IMR-90 (cell line): ENCODE measurements at regions not wholly inside any gene's neighbourhood (a gene's known extent, or its start where the extent isn't known, plus 50 kb on each side); places are given as distances from the start of the nearest gene placed in this dataset.
"Not testable (repeated sequence)": the region's sequence is repeated elsewhere in the genome, so short reads cannot be mapped to it uniquely, and the experiment has no call there.

ENCODE experiments used
- ATAC-seq: fragments of 200-7000 bp; cut with Tn5 transposase; 2 replicates; pipeline ENCODE4 v1.9.1; 2020; ENCODE audit warnings: low read depth, mild to moderate bottlenecking, moderate library complexity
- BruUV-seq: library from RNA; stranded (reverse); fragments of 400-500 nt; replicated peaks from 2 replicates; lab custom pipeline; 2021; lab: Mats Ljungman, UMichigan
- CTCF ChIA-PET: fragments of 300-600 bp; formaldehyde crosslinking; extraction: SDS; loops from one replicate; lab custom pipeline; 2021; ENCODE audit warnings: antibody characterized with exemption; lab: Yijun Ruan, JAX
- POLR2A ChIA-PET: fragments of 300-600 bp; sonication (Branson Sonifier 250); formaldehyde crosslinking; loops from one replicate; lab custom pipeline; 2022; ENCODE audit warnings: antibody characterized with exemption; ENCODE audit not compliant: unreplicated experiment; lab: Charles Lee
- DNase-seq: peaks from one replicate; pipeline ENCODE4 v3.0.0; 2013
- H2AFZ ChIP-seq: replicated peaks from 2 replicates; pipeline ENCODE3; 2013; ENCODE audit warnings: low read length, mild to moderate bottlenecking; ENCODE audit not compliant: poor library complexity
- H2AK5ac ChIP-seq: 2 replicates; pipeline ENCODE4 v1.6.1; 2013; ENCODE audit warnings: low read depth, low read length, inconsistent platforms
- H2AK9ac ChIP-seq: replicated peaks from 2 replicates; pipeline ENCODE3; 2013; ENCODE audit warnings: mild to moderate bottlenecking, low read depth, low read length, moderate library complexity; ENCODE audit not compliant: poor library complexity
- H2BK120ac ChIP-seq: 2 replicates; pipeline ENCODE4 v1.6.1; 2013; ENCODE audit warnings: low read depth, low read length, inconsistent platforms
- H2BK15ac ChIP-seq: 3 replicates; pipeline ENCODE4 v1.6.1; 2013; ENCODE audit warnings: low read depth, low read length, inconsistent platforms
- H2BK20ac ChIP-seq: 2 replicates; pipeline ENCODE4 v1.6.1; 2013; ENCODE audit warnings: low read depth, mild to moderate bottlenecking, inconsistent platforms, low read length, moderate library complexity
- H2BK5ac ChIP-seq: 2 replicates; pipeline ENCODE4 v1.6.1; 2013; ENCODE audit warnings: mild to moderate bottlenecking, low read depth, low read length, inconsistent platforms; ENCODE audit not compliant: poor library complexity, severe bottlenecking
- H3K14ac ChIP-seq: replicated peaks from 2 replicates; pipeline ENCODE4 v1.6.1; 2013; ENCODE audit warnings: low read depth, low read length, inconsistent platforms
- H3K18ac ChIP-seq: 2 replicates; pipeline ENCODE4 v1.6.1; 2013; ENCODE audit warnings: low read depth, low read length, control low read depth
- H3K23ac ChIP-seq: 2 replicates; pipeline ENCODE4 v1.6.1; 2013; ENCODE audit warnings: low read depth, low read length, inconsistent platforms
- H3K27ac ChIP-seq: 2 replicates; pipeline ENCODE4 v1.5.1; 2013; ENCODE audit warnings: mild to moderate bottlenecking, control low read depth, low read length; ENCODE audit not compliant: insufficient read depth
- H3K27me3 ChIP-seq: 2 replicates; pipeline ENCODE4 v1.6.1; 2013; ENCODE audit warnings: low read length; ENCODE audit not compliant: control insufficient read depth, insufficient read depth
- H3K36me3 ChIP-seq: 2 replicates; pipeline ENCODE4 v1.6.1; 2013; ENCODE audit warnings: low read length, mixed read lengths; ENCODE audit not compliant: control insufficient read depth, insufficient read depth
- H3K4ac ChIP-seq: 2 replicates; pipeline ENCODE4 v1.6.1; 2013; ENCODE audit warnings: low read depth, low read length, inconsistent platforms
- H3K4me1 ChIP-seq: 2 replicates; pipeline ENCODE4 v1.6.1; 2013; ENCODE audit warnings: low read length, mixed read lengths; ENCODE audit not compliant: control insufficient read depth, insufficient read depth
- H3K4me2 ChIP-seq: 2 replicates; pipeline ENCODE4 v1.6.1; 2013; ENCODE audit warnings: low read depth, mild to moderate bottlenecking, control low read depth, low read length, moderate library complexity
- H3K4me3 ChIP-seq: 2 replicates; pipeline ENCODE4 v1.5.1; 2013; ENCODE audit warnings: low read depth, mild to moderate bottlenecking, control low read depth, low read length, moderate library complexity; ENCODE audit not compliant: insufficient read depth
- H3K56ac ChIP-seq: 2 replicates; pipeline ENCODE4 v1.6.1; 2013; ENCODE audit warnings: low read length, inconsistent platforms; ENCODE audit not compliant: insufficient read depth; ENCODE audit errors: extremely low read depth
- H3K79me1 ChIP-seq, 2 experiments: 2 replicates each; pipeline ENCODE4 v1.6.1; 2013; ENCODE audit warnings: low read length in 2 of 2, inconsistent platforms in 1 of 2, low read depth in 1 of 2
- H3K9ac ChIP-seq: 2 replicates; pipeline ENCODE4 v1.6.1; 2013; ENCODE audit warnings: low read depth, low read length, control low read depth
- H3K9me1 ChIP-seq: 2 replicates; pipeline ENCODE4 v1.6.1; 2013; ENCODE audit warnings: low read length, inconsistent platforms; ENCODE audit not compliant: insufficient read depth
- H3K9me3 ChIP-seq: 2 replicates; pipeline ENCODE4 v1.6.1; 2013; ENCODE audit warnings: low read length; ENCODE audit not compliant: control insufficient read depth, insufficient read depth
- H4K20me1 ChIP-seq: 2 replicates; pipeline ENCODE4 v1.6.1; 2013; ENCODE audit warnings: low read length, inconsistent platforms; ENCODE audit not compliant: insufficient read depth
- H4K5ac ChIP-seq: 2 replicates; pipeline ENCODE4 v1.6.1; 2013; ENCODE audit warnings: mild to moderate bottlenecking, low read depth, low read length, control low read depth
- H4K8ac ChIP-seq, 2 experiments: 2 replicates each; pipeline ENCODE4 v1.6.1; 2013; ENCODE audit warnings: low read depth in 2 of 2, low read length in 2 of 2, control low read depth in 1 of 2, inconsistent platforms in 1 of 2
- H4K91ac ChIP-seq: 2 replicates; pipeline ENCODE4 v1.6.1; 2013; ENCODE audit warnings: low read depth, low read length, inconsistent platforms; ENCODE audit not compliant: insufficient read depth
- SMC3 ChIP-seq: fragments of 150-350 bp; IDR thresholded peaks from 2 replicates; pipeline ENCODE4 v1.6.1; 2016; ENCODE audit warnings: low read depth, mild to moderate bottlenecking, antibody characterized with exemption, low read length, moderate library complexity
- WGBS, 2 experiments: methylation state at CpG; one replicate each; pipeline versions ENCODE4 v1.1.5 to v1.1.7; 2013; ENCODE audit warnings: missing lambda C conversion rate in 2 of 2; ENCODE audit not compliant: insufficient read length in 1 of 2; ENCODE audit errors: extremely low coverage in 2 of 2; 5-methylcytosine and 5-hydroxymethylcytosine counted together
- dilution Hi-C: fragments of 300-500 bp; cut with HindIII; formaldehyde crosslinking; loops from one replicate; pipeline ENCODE4 v1.14.3; 2018; ENCODE audit warnings: low sequenced_read_pairs; ENCODE audit not compliant: unreplicated experiment
- in situ Hi-C: fragments of 300-500 bp; cut with MboI; formaldehyde crosslinking; loops from 3 replicates; pipeline ENCODE4 v1.14.3; 2019; ENCODE audit warnings: low sequenced_read_pairs, inconsistent platforms, mixed read lengths
- intact Hi-C: fragments of 100-400 bp; cut with micrococcal nuclease; formaldehyde crosslinking; loops from 2 replicates; pipeline ENCODE4 v1.10.0; 2022

- DNase-seq (no peak), ATAC-seq (no peak)
- CTCF ChIA-PET = interaction anchor here (0.7 kb wide), 1 partner anchor 98 kb away, joined by 3 read pairs; no protein-coding TSS in a partner anchor
- POLR2A ChIA-PET = no interaction called here
- no peaks in the 10 kb centered on the region for H3K9me3 ChIP-seq
- peaks cover 2% of the 10 kb centered on the region; the same call in 1 of the 2 replicates for H3K27me3 ChIP-seq
- H2AFZ ChIP-seq = no peak overlapping the region
- in situ Hi-C loops (no loop called here), dilution Hi-C loops (no loop called here), intact Hi-C loops (loop anchor here (10.0 kb wide), 1 partner anchor 990 kb away; no protein-coding TSS in a partner anchor)
- H3K4ac ChIP-seq = no peak overlapping the region
- H3K4me1 ChIP-seq = no peaks in the 10 kb centered on the region
- H3K36me3 ChIP-seq = no peaks in the 10 kb centered on the region
- no peaks in the 10 kb centered on the region for H3K9me1 ChIP-seq
- no peak overlapping the region for H4K91ac ChIP-seq
- BruUV-seq = no TSS peak
- H3K4me2 ChIP-seq = no peak overlapping the region
- no peak overlapping the region for H3K18ac ChIP-seq
- H3K9ac ChIP-seq = no peak overlapping the region
- no peak overlapping the region for H2BK120ac ChIP-seq
- H4K8ac ChIP-seq = no peak overlapping the region
- H2AK9ac ChIP-seq = no peak overlapping the region
- H3K4me3 ChIP-seq = no peak overlapping the region
- no peak for TF ChIP-seq SMC3
- no peak overlapping the region for H3K23ac ChIP-seq
- no peaks in the 10 kb centered on the region for H4K20me1 ChIP-seq
- no peaks in the 10 kb centered on the region for H3K79me1 ChIP-seq
- no CpG with 5 or more reads among the region's 4 CpGs for WGBS, 2 experiments
- H2AK5ac ChIP-seq = no peak overlapping the region
- no peak overlapping the region for H2BK20ac ChIP-seq
- H2BK15ac ChIP-seq = no peak overlapping the region
- no peak overlapping the region for H3K14ac ChIP-seq
- H3K56ac ChIP-seq = no peak overlapping the region
- no peak overlapping the region for H3K27ac ChIP-seq
- H2BK5ac ChIP-seq = no peak overlapping the region
- H4K5ac ChIP-seq = no peak overlapping the region
Observed at GRCh38 chr4:146104541-146104940, 71.0 kb upstream of the LSM6 start.

GRCh38 chr4:146104052-146104451 lies 71.5 kb upstream of the LSM6 start:
- H4K20me1 ChIP-seq, H3K79me1 ChIP-seq, H2AK9ac ChIP-seq, DNase-seq, H3K36me3 ChIP-seq, H2BK20ac ChIP-seq, dilution Hi-C loops, H3K9ac ChIP-seq, H3K9me1 ChIP-seq, H3K9me3 ChIP-seq, BruUV-seq, H3K4me3 ChIP-seq, H4K8ac ChIP-seq, H3K27me3 ChIP-seq, H3K4me2 ChIP-seq, H3K4ac ChIP-seq, H3K27ac ChIP-seq, POLR2A ChIA-PET, H3K56ac ChIP-seq, H3K14ac ChIP-seq, H4K5ac ChIP-seq, ATAC-seq, H3K4me1 ChIP-seq, H2AK5ac ChIP-seq, H2BK5ac ChIP-seq, H4K91ac ChIP-seq, H2BK15ac ChIP-seq, H2BK120ac ChIP-seq, in situ Hi-C loops, H3K18ac ChIP-seq, H3K23ac ChIP-seq, H2AFZ ChIP-seq: not testable (repeated sequence)
- WGBS, 2 experiments = 89% methylated on average over 4 of the region's 9 CpGs; no CpG with 5 or more reads in 1 of the 2 experiments
- CTCF ChIA-PET = interaction anchor here (0.7 kb wide), 1 partner anchor 98 kb away, joined by 3 read pairs; no protein-coding TSS in a partner anchor
- intact Hi-C loops = loop anchor here (10.0 kb wide), 1 partner anchor 991 kb away; no protein-coding TSS in a partner anchor
